SU-DHL-6 (cell line): ENCODE measurements at regions not wholly inside any gene's neighbourhood (a gene's known extent, or its start where the extent isn't known, plus 50 kb on each side); places are given as distances from the start of the nearest gene placed in this dataset.

Experiments used
- EZH2phosphoT487 ChIP-seq: fragments of 200-600 bp; sonication (generic), shearing (Covaris generic); conservative IDR thresholded peaks from 2 replicates; pipeline ENCODE4 v1.6.1; 2018; ENCODE audit warnings: mild to moderate bottlenecking, antibody characterized with exemption, low read length, moderate library complexity, mixed read lengths
- TF ChIP-seq, protein P1 (sequence below): fragments of 200-600 bp; sonication (generic); IDR thresholded peaks from one replicate; pipeline ENCODE4 v1.5.1; 2017; ENCODE audit warnings: antibody characterized with exemption, mild to moderate bottlenecking, low read length, moderate library complexity; ENCODE audit not compliant: insufficient read depth, poor library complexity, severe bottlenecking

DNA sequence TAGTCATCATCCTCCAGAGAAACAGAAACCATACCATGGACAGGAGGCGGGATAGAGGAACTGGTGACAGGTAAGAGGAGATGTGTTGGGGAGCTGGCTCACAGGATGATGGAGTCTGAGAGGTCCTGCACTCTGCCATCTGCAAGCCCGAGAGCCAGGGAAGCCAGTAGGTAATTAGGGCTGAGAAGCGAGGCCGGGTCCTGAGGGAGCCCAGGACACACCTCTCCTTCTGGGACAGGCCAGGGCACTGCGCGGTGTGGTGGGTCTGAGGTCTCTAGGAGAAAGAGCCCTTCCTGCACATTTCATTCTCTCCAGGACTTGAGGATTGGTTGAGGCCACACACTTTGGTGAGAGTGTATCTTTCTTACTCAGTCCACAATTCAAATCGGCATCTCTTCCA is 415.5 kb downstream of the GLRX3 start:
- TF ChIP-seq, protein P1, sequence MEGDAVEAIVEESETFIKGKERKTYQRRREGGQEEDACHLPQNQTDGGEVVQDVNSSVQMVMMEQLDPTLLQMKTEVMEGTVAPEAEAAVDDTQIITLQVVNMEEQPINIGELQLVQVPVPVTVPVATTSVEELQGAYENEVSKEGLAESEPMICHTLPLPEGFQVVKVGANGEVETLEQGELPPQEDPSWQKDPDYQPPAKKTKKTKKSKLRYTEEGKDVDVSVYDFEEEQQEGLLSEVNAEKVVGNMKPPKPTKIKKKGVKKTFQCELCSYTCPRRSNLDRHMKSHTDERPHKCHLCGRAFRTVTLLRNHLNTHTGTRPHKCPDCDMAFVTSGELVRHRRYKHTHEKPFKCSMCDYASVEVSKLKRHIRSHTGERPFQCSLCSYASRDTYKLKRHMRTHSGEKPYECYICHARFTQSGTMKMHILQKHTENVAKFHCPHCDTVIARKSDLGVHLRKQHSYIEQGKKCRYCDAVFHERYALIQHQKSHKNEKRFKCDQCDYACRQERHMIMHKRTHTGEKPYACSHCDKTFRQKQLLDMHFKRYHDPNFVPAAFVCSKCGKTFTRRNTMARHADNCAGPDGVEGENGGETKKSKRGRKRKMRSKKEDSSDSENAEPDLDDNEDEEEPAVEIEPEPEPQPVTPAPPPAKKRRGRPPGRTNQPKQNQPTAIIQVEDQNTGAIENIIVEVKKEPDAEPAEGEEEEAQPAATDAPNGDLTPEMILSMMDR = no peak
- TF ChIP-seq EZH2phosphoT487 = no peak
